ENCODE measurements at regions not wholly inside any gene's neighbourhood (a gene's known extent, or its start where the extent isn't known, plus 50 kb on each side); places are given as distances from the start of the nearest gene placed in this dataset.

DNA sequence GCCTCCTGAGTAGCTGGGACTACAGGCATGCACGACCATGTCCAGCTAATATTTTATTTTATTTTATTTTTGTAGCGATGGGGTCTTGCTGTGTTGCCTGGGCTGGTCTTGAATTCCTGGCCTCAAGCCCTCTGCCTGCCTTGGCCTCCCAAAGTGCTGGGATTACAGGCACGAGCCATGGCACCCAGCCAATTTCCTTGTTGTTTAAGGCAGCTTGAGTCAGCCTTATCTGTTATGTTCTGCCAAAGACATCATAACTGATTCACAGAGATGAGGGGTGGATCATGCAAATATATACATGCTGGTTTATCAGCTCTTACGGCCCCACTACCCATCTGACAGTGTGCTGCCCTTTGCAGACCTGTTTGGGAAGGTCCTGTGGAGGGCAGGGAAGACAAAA is 826.7 kb downstream of the TYW1 start:
- no peak overlapping the region for H3K4me3 ChIP-seq
- H3K4me1 ChIP-seq: no peaks in the 10 kb centered on the region
- H3K27ac ChIP-seq: no peak overlapping the region
- 32 to 48% (median 43%) methylated on average over 4 of the region's 4 CpGs for WGBS, 5 donors
- DNase-seq: peak; percentile 39 to 46
- intact Hi-C loops (cut with DNase I; ENCODE audit: low total_unique reads): no loop called here
- no peaks in the 10 kb centered on the region for H3K27me3 ChIP-seq
- TF ChIP-seq POLR2A (IDR thresholded peaks at IDR 0.05) (no peak), POLR2AphosphoS5 (IDR thresholded peaks at IDR 0.05) (no peak), CTCF (IDR thresholded peaks at IDR 0.05) (no peak), EP300 (IDR thresholded peaks at IDR 0.05) (no peak)
- peaks cover 0 to 16% (median 0%) of the 10 kb centered on the region in 4 donors for H3K9me3 ChIP-seq
- no peaks in the 10 kb centered on the region for H3K36me3 ChIP-seq

- TF ChIP-seq POLR2AphosphoS5 (IDR thresholded peaks at IDR 0.05) (no peak), EP300 (IDR thresholded peaks at IDR 0.05) (no peak), CTCF (IDR thresholded peaks at IDR 0.05) (no peak), POLR2A (IDR thresholded peaks at IDR 0.05) (no peak)
- intact Hi-C loops (cut with DNase I; ENCODE audit: low total_unique reads): no loop called here
- no peaks in the 10 kb centered on the region for H3K27me3 ChIP-seq
- H3K4me1 ChIP-seq: no peaks in the 10 kb centered on the region
- peaks cover 0 to 14% (median 0%) of the 10 kb centered on the region in 4 donors for H3K9me3 ChIP-seq
- WGBS, 5 donors: 64 to 80% (median 75%) methylated on average over 1 of the region's 1 CpG
- H3K36me3 ChIP-seq: no peaks in the 10 kb centered on the region
- no peak overlapping the region for H3K4me3 ChIP-seq
- DNase-seq: no peak
- H3K27ac ChIP-seq: no peak overlapping the region
These were observed 828.7 kb downstream of the TYW1 start for GRCh38 chr7:67825356-67825755.

DNA sequence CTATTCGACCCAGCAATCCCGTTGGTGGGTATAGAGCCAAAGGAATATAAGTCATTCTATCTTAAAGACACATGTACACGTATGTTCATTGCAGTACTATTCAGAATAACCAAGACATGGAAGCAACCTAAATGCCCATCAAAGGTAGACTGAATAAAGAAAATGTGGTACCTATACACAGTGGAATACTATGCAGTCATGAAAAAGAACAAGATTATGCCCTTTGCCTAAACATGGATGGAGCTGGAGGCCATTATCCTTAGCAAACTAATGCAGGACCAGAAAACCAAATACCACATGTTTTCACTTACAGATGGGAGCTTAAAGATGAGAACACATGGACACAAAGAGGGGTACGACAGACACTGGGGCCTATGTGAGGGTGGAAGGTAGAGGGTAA is 845.3 kb downstream of the TYW1 start:
- Histone ChIP-seq H3K4me1 (peaks cover 0 to 9% (median 0%) of the 10 kb centered on the region in 4 donors), H3K36me3 (no peaks in the 10 kb centered on the region), H3K9me3 (peaks cover 0 to 6% (median 0%) of the 10 kb centered on the region in 4 donors), H3K27me3 (no peaks in the 10 kb centered on the region), H3K27ac (no peak overlapping the region), H3K4me3 (no peak overlapping the region)
- DNase-seq: no peak
- intact Hi-C loops (cut with DNase I; ENCODE audit: low total_unique reads): no loop called here
- TF ChIP-seq POLR2A (IDR thresholded peaks at IDR 0.05): no peak
- TF ChIP-seq EP300 (IDR thresholded peaks at IDR 0.05): no peak
- TF ChIP-seq POLR2AphosphoS5 (IDR thresholded peaks at IDR 0.05): no peak
- TF ChIP-seq CTCF (IDR thresholded peaks at IDR 0.05): no peak
- 92 to 99% (median 94%) methylated on average over 4 of the region's 4 CpGs for WGBS, 5 donors

DNA sequence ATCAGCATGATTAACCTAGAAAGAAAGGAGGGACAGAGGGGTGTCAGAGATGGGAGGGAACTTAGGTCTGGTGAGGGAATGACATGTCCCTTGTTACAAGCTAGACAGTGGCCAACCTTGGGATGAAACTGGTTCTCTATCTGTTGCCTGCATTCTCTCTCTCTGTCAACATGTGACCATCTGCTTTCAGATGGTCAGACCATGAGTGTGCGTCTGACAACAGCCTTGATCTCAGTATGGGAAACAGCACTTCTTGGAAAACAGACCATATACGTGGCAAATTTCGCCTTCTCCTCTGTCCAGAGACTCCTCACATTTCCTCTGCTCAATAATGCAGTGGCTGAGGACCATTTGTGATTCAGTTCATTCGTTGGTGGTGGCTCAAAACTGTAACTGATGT is 845.9 kb downstream of the TYW1 start:
- Histone ChIP-seq H3K4me3 (no peak overlapping the region), H3K36me3 (no peaks in the 10 kb centered on the region), H3K4me1 (peaks cover 0 to 9% (median 0%) of the 10 kb centered on the region in 4 donors), H3K27me3 (no peaks in the 10 kb centered on the region), H3K9me3 (peaks cover 0 to 6% (median 0%) of the 10 kb centered on the region in 4 donors), H3K27ac (no peak overlapping the region)
- WGBS, 5 donors: 45 to 71% (median 66%) methylated on average over 4 of the region's 4 CpGs
- TF ChIP-seq POLR2AphosphoS5 (IDR thresholded peaks at IDR 0.05) (no peak), POLR2A (IDR thresholded peaks at IDR 0.05) (no peak), EP300 (IDR thresholded peaks at IDR 0.05) (no peak), CTCF (IDR thresholded peaks at IDR 0.05) (no peak)
- DNase-seq: no peak
- intact Hi-C loops (cut with DNase I; ENCODE audit: low total_unique reads): no loop called here
